ENCODE measurements at regions not wholly inside any gene's neighbourhood (a gene's known extent, or its start where the extent isn't known, plus 50 kb on each side); places are given as distances from the start of the nearest gene placed in this dataset. TPM values are rescaled to one million over a fixed set of nuclear protein-coding genes. Genes with fewer than 3 reads are reported as not detected.

GRCh38 chr9:74444369-74444768, 52.8 kb upstream of the RORB start:
- Histone ChIP-seq H3K23ac (ENCODE audit: low read depth, low read length) (no peak overlapping the region), H2AFZ (replicated peaks; ENCODE audit: low read length, poor library complexity) (no peak overlapping the region), H3K4me3 (ENCODE audit: insufficient read depth, low read depth, low read length) (no peak overlapping the region), H2BK120ac (ENCODE audit: low read depth, low read length) (no peak overlapping the region), H3K4me1 (ENCODE audit: control insufficient read depth, insufficient read depth, low read length) (no peaks in the 10 kb centered on the region), H3K9ac (ENCODE audit: low read depth, low read length) (no peak overlapping the region), H2BK5ac (ENCODE audit: low read depth, low read length, poor library complexity, severe bottlenecking) (no peak overlapping the region), H2AK5ac (ENCODE audit: low read depth, low read length) (no peak overlapping the region), H3K56ac (ENCODE audit: extremely low read depth, insufficient read depth, low read length) (no peak overlapping the region), H3K27ac (ENCODE audit: insufficient read depth, low read length) (no peak overlapping the region), H2BK20ac (ENCODE audit: low read depth, low read length) (no peak overlapping the region), H2BK15ac (ENCODE audit: low read depth, low read length) (no peak overlapping the region), H2AK9ac (replicated peaks; ENCODE audit: low read depth, low read length, poor library complexity) (no peak overlapping the region), H4K20me1 (ENCODE audit: insufficient read depth, low read length) (no peaks in the 10 kb centered on the region), H3K27me3 (ENCODE audit: control insufficient read depth, insufficient read depth, low read length) (no peaks in the 10 kb centered on the region), H3K18ac (ENCODE audit: low read depth, low read length) (no peak overlapping the region), H3K79me1 (ENCODE audit: low read depth in 1 of 2, low read length in 2 of 2) (no peaks in the 10 kb centered on the region), H4K5ac (ENCODE audit: low read depth, low read length) (no peak overlapping the region), H3K4ac (ENCODE audit: low read depth, low read length) (no peak overlapping the region), H3K36me3 (ENCODE audit: control insufficient read depth, insufficient read depth, low read length) (no peaks in the 10 kb centered on the region), H3K9me1 (ENCODE audit: insufficient read depth, low read length) (no peaks in the 10 kb centered on the region), H3K14ac (replicated peaks; ENCODE audit: low read depth, low read length) (no peak overlapping the region), H4K91ac (ENCODE audit: insufficient read depth, low read depth, low read length) (no peak overlapping the region), H3K4me2 (ENCODE audit: low read depth, low read length) (no peak overlapping the region), H4K8ac (ENCODE audit: low read depth in 2 of 2, low read length in 2 of 2) (no peak overlapping the region), H3K9me3 (ENCODE audit: control insufficient read depth, insufficient read depth, low read length) (peaks cover 2% of the 10 kb centered on the region; the same call in 1 of the 2 replicates)
- DNase-seq (no peak), ATAC-seq (ENCODE audit: low read depth) (no peak)
- no CpG with 5 or more reads among the region's 6 CpGs for WGBS, 2 experiments (ENCODE audit: extremely low coverage in 2 of 2, insufficient read length in 1 of 2)
- dilution Hi-C loops (cut with HindIII; ENCODE audit: low sequenced_read_pairs, unreplicated experiment) (no loop called here), intact Hi-C loops (cut with micrococcal nuclease) (no loop called here), in situ Hi-C loops (cut with MboI; ENCODE audit: low sequenced_read_pairs) (no loop called here)
- ChIA-PET POLR2A (ENCODE audit: unreplicated experiment) (no interaction called here), CTCF (interaction anchor here (1.0 kb wide), 1 partner anchor 34 kb away, joined by 3 read pairs; no protein-coding TSS in a partner anchor)
- no peak for TF ChIP-seq RFX5 (IDR thresholded peaks at IDR 0.05; ENCODE audit: low read depth, low read length)
- no peak for TF ChIP-seq POLR2A (IDR thresholded peaks at IDR 0.05; ENCODE audit: low read depth, low read length)
- no peak for TF ChIP-seq CEBPB (IDR thresholded peaks at IDR 0.05; ENCODE audit: low read depth, low read length)
- TF ChIP-seq ELK1 (IDR thresholded peaks at IDR 0.05; ENCODE audit: borderline replicate concordance, low read depth, low read length) = no peak
- no peak for TF ChIP-seq CHD1 (IDR thresholded peaks at IDR 0.05; ENCODE audit: low read depth, low read length)
- BruUV-seq (replicated peaks) = no TSS peak

Small RNA genes in the stretch of these regions (microRNA-seq; reads per million reads assigned to microRNA genes)
- gene RNA5SP286 (ENCODE audit: insufficient read depth, insufficient read length) = not detected

Small RNA genes in the stretch of these regions (small RNA-seq; reads per million reads assigned to genes)
- 0 to 0.08 (median 0) reads per million in 5 experiments for gene RNA5SP286

Measured in IMR-90 (cell line).